ENCODE measurements at regions not wholly inside any gene's neighbourhood (a gene's known extent, or its start where the extent isn't known, plus 50 kb on each side); places are given as distances from the start of the nearest gene placed in this dataset.

- DNase-seq (ENCODE audit: low read depth in 1 of 2, low spot score in 1 of 2), result no peak
Observed at GRCh38 chr15:62961134-62961533, 81.4 kb upstream of the TPM1 start.

- DNase-seq (ENCODE audit: low read depth in 1 of 2, low spot score in 1 of 2), result no peak
Observed at GRCh38 chr15:62962101-62962995, 80.2 kb upstream of the TPM1 start.

- DNase-seq (ENCODE audit: low read depth in 1 of 2, low spot score in 1 of 2), result no peak
Observed at GRCh38 chr15:62964251-62964650, 78.3 kb upstream of the TPM1 start.

- no peak for DNase-seq (ENCODE audit: low read depth in 1 of 2, low spot score in 1 of 2)
Observed at GRCh38 chr15:62966294-62967078, 76.1 kb upstream of the TPM1 start.

- DNase-seq (ENCODE audit: low read depth in 1 of 2, low spot score in 1 of 2), result no peak
Observed at GRCh38 chr15:62968699-62969098, 73.8 kb upstream of the TPM1 start.

- no peak for DNase-seq (ENCODE audit: low read depth in 1 of 2, low spot score in 1 of 2)
Observed at GRCh38 chr15:62969442-62970089, 73.0 kb upstream of the TPM1 start.

- no peak for DNase-seq (ENCODE audit: low read depth in 1 of 2, low spot score in 1 of 2)
Observed at GRCh38 chr15:62972814-62973213, 69.7 kb upstream of the TPM1 start.

- no peak for DNase-seq (ENCODE audit: low read depth in 1 of 2, low spot score in 1 of 2)
Observed at GRCh38 chr15:62975515-62975914, 67.0 kb upstream of the TPM1 start.

- DNase-seq (ENCODE audit: low read depth in 1 of 2, low spot score in 1 of 2), result no peak
Observed at GRCh38 chr15:62976301-62976881, 66.2 kb upstream of the TPM1 start.

GRCh38 chr15:62977952-62978811, 64.4 kb upstream of the TPM1 start:
- no peak for DNase-seq (ENCODE audit: low read depth in 1 of 2, low spot score in 1 of 2)

- no peak for DNase-seq (ENCODE audit: low read depth in 1 of 2, low spot score in 1 of 2)
Observed at GRCh38 chr15:62979252-62979651, 63.3 kb upstream of the TPM1 start.

- DNase-seq (ENCODE audit: low read depth in 1 of 2, low spot score in 1 of 2), result no peak
Observed at GRCh38 chr15:62981071-62981470, 61.5 kb upstream of the TPM1 start.

GRCh38 chr15:62983956-62984355, 58.6 kb upstream of the TPM1 start:
- no peak for DNase-seq (ENCODE audit: low read depth in 1 of 2, low spot score in 1 of 2)

GRCh38 chr15:62985768-62986167, 56.8 kb upstream of the TPM1 start:
- no peak for DNase-seq (ENCODE audit: low read depth in 1 of 2, low spot score in 1 of 2)

- DNase-seq (ENCODE audit: low read depth in 1 of 2, low spot score in 1 of 2), result no peak
Observed at GRCh38 chr15:62986948-62987347, 55.6 kb upstream of the TPM1 start.

GRCh38 chr15:62988701-62989100, 53.8 kb upstream of the TPM1 start:
- no peak for DNase-seq (ENCODE audit: low read depth in 1 of 2, low spot score in 1 of 2)

GRCh38 chr15:62989366-62990055, 53.0 kb upstream of the TPM1 start:
- DNase-seq (ENCODE audit: low read depth in 1 of 2, low spot score in 1 of 2), result no peak

GRCh38 chr15:62991698-62992097, 50.8 kb upstream of the TPM1 start:
- no peak for DNase-seq (ENCODE audit: low read depth in 1 of 2, low spot score in 1 of 2)

GRCh38 chr15:62992302-62992701, 50.2 kb upstream of the TPM1 start:
- no peak for DNase-seq (ENCODE audit: low read depth in 1 of 2, low spot score in 1 of 2)
